AG04450 (cell line): ENCODE measurements at regions not wholly inside any gene's neighbourhood (a gene's known extent, or its start where the extent isn't known, plus 50 kb on each side); places are given as distances from the start of the nearest gene placed in this dataset.
"Not testable (repeated sequence)": the region's sequence is repeated elsewhere in the genome, so short reads cannot be mapped to it uniquely, and the experiment has no call there.

Source experiments
- CTCF ChIA-PET: fragments of 300-600, 350-600 bp; formaldehyde crosslinking; extraction: SDS; loops from one replicate; lab custom pipeline; 2022; ENCODE audit warnings: antibody characterized with exemption, inconsistent platforms; lab: Charles Lee
- POLR2A ChIA-PET: fragments of 350-600 bp; formaldehyde crosslinking; extraction: SDS; loops from one replicate; lab custom pipeline; 2021; ENCODE audit warnings: antibody characterized with exemption, inconsistent platforms; lab: Yijun Ruan, JAX
- DNase-seq: peaks from one replicate; pipeline ENCODE4 v3.0.0-alpha.2; 2011; ENCODE audit warnings: low read depth, low spot score
- H3K27ac ChIP-seq: one replicate; pipeline ENCODE4 v1.5.1; 2012; ENCODE audit warnings: low read depth, low read length, control low read depth
- H3K27me3 ChIP-seq: one replicate; pipeline ENCODE4 v1.6.0; 2012; ENCODE audit warnings: low read length; ENCODE audit not compliant: control insufficient read depth, insufficient read depth
- H3K4me3 ChIP-seq: 2 replicates; pipeline ENCODE4 v1.5.1; 2011; ENCODE audit warnings: mild to moderate bottlenecking, low read depth, low read length, control low read depth
- H3K9me3 ChIP-seq: 2 replicates; pipeline ENCODE4 v1.5.1; 2012; ENCODE audit warnings: low read length; ENCODE audit not compliant: control insufficient read depth, insufficient read depth
- TF ChIP-seq, protein P1 (sequence below): IDR thresholded peaks from 2 replicates; pipeline ENCODE4 v1.5.1; 2011; ENCODE audit warnings: low read depth, low read length, control low read depth, inconsistent platforms

- no peak for DNase-seq
- H3K27ac ChIP-seq, result no peak overlapping the region
- no peak overlapping the region for H3K4me3 ChIP-seq
- H3K27me3 ChIP-seq, result no peaks in the 10 kb centered on the region
- POLR2A ChIA-PET, result no interaction called here
- CTCF ChIA-PET, result interaction anchor here (0.7 kb wide), 1 partner anchor 77 kb away, joined by 3 read pairs; no protein-coding TSS in a partner anchor
- H3K9me3 ChIP-seq, result no peaks in the 10 kb centered on the region
- TF ChIP-seq, protein P1, sequence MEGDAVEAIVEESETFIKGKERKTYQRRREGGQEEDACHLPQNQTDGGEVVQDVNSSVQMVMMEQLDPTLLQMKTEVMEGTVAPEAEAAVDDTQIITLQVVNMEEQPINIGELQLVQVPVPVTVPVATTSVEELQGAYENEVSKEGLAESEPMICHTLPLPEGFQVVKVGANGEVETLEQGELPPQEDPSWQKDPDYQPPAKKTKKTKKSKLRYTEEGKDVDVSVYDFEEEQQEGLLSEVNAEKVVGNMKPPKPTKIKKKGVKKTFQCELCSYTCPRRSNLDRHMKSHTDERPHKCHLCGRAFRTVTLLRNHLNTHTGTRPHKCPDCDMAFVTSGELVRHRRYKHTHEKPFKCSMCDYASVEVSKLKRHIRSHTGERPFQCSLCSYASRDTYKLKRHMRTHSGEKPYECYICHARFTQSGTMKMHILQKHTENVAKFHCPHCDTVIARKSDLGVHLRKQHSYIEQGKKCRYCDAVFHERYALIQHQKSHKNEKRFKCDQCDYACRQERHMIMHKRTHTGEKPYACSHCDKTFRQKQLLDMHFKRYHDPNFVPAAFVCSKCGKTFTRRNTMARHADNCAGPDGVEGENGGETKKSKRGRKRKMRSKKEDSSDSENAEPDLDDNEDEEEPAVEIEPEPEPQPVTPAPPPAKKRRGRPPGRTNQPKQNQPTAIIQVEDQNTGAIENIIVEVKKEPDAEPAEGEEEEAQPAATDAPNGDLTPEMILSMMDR, result no peak
Measured at GRCh38 chr1:184881941-184882913, 92.1 kb downstream of the NIBAN1 start.

DNA sequence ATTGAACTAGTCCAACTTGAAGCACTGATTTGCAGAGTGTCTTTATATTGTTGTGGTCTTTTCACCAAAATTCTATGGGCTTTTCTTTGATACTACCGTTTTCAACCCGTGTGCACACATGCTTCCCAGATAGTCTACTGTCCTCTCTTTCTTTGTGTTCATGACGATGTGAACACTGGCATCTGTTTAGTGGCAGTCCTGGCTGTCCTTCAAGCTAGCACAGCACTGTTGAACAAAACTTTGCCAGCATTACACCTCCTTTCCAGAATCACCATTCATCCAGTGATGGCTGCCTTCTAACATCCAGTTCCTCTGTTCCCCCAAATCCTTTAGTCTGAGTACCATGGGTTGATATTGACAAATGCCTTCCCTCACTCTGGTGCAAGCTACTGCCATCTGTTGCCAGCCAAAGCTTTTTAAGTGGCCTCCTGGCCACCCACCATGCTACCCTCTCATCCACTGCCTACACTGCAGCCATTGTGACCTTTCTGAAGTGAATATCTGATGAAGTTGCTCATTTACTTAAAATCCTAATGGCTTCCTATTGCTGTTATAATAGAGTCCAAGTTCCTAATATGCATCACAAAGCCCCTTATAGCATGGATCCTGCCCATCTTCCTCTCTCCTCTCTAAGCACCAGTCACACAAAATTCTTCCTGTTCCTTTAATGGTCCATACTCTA, 94.3 kb downstream of the NIBAN1 start:
- Histone ChIP-seq H3K27ac (no peak overlapping the region), H3K4me3 (no peak overlapping the region), H3K27me3 (no peaks in the 10 kb centered on the region), H3K9me3 (no peaks in the 10 kb centered on the region)
- no peak for DNase-seq
- ChIA-PET CTCF (no interaction called here), POLR2A (no interaction called here)
- TF ChIP-seq, protein P1, result no peak

- H3K27me3 ChIP-seq, result no peaks in the 10 kb centered on the region
- H3K27ac ChIP-seq, result no peak overlapping the region
- TF ChIP-seq, protein P1, result no peak
- ChIA-PET CTCF (no interaction called here), POLR2A (no interaction called here)
- DNase-seq, result no peak
- no peak overlapping the region for H3K4me3 ChIP-seq
- no peaks in the 10 kb centered on the region for H3K9me3 ChIP-seq
Measured at GRCh38 chr1:184878602-184879001, 95.7 kb downstream of the NIBAN1 start.

GRCh38 chr1:184878002-184878401, 96.3 kb downstream of the NIBAN1 start:
- ChIA-PET POLR2A (no interaction called here), CTCF (interaction anchor here (1.3 kb wide), 1 partner anchor 73 kb away, joined by 4 read pairs; no protein-coding TSS in a partner anchor)
- H3K27ac ChIP-seq, result no peak overlapping the region
- H3K9me3 ChIP-seq, result no peaks in the 10 kb centered on the region
- H3K27me3 ChIP-seq, result no peaks in the 10 kb centered on the region
- no peak overlapping the region for H3K4me3 ChIP-seq
- DNase-seq, result no peak
- TF ChIP-seq, protein P1, result no peak

- ChIA-PET CTCF (interaction anchor here (0.9 kb wide), 1 partner anchor 70 kb away, joined by 3 read pairs; no protein-coding TSS in a partner anchor), POLR2A (interaction anchor here (0.7 kb wide), 1 partner anchor 264 kb away, joined by 3 read pairs; no protein-coding TSS in a partner anchor)
- not testable (repeated sequence) for H3K27ac ChIP-seq, DNase-seq, H3K27me3 ChIP-seq, H3K9me3 ChIP-seq, H3K4me3 ChIP-seq
Measured at GRCh38 chr1:184876015-184876414, 98.3 kb downstream of the NIBAN1 start.
